ENCODE measurements at regions not wholly inside any gene's neighbourhood (a gene's known extent, or its start where the extent isn't known, plus 50 kb on each side); places are given as distances from the start of the nearest gene placed in this dataset.

DNA sequence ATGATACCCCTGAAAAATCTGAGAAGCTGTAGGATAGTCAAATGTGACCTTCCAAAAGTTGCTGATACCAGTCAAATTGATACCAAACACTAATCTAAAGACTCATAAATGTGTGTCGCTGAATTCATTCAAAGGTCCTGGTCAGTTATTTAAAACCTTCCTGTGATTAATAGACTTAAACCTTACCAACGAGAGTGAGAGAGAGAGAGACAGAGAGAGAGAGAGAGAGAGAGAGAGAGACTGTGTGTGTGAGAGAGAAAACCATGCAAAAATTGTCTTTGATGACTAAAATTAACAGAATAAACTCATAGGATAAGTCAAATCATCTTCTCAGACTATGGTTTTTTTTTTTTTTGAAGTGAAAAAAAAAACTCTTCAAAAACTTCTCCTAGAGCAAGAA is 370.9 kb upstream of the HS3ST5 start:
- TF ChIP-seq YY1 (IDR thresholded peaks at IDR 0.05; ENCODE audit: insufficient read depth, insufficient read length) = no peak
- TF ChIP-seq ZNF274 (IDR thresholded peaks at IDR 0.05; ENCODE audit: low read depth, low read length) = no peak
